WTC11 (cell line): ENCODE measurements at regions not wholly inside any gene's neighbourhood (a gene's known extent, or its start where the extent isn't known, plus 50 kb on each side); places are given as distances from the start of the nearest gene placed in this dataset.

Source experiments
- ATAC-seq: fragments of 200-7000 bp; cut with Tn5 transposase; 2 replicates; pipeline ENCODE4 v1.10.0; 2021; ENCODE audit warnings: mild to moderate bottlenecking, moderate library complexity
- CTCF ChIA-PET: fragments of 300-600 bp; sonication (Branson Sonifier 250); formaldehyde crosslinking; loops from one replicate; lab custom pipeline; 2021; ENCODE audit warnings: antibody characterized with exemption; lab: Charles Lee
- POLR2A ChIA-PET: fragments of 350-600 bp; sonication (Branson Sonifier 250); formaldehyde crosslinking; loops from one replicate; lab custom pipeline; 2021; ENCODE audit warnings: antibody characterized with exemption; lab: Charles Lee
- DNase-seq: peaks from one replicate; pipeline ENCODE4 v3.0.0; 2021; ENCODE audit warnings: low spot score
- H3K27ac Mint-ChIP-seq: 2 replicates; pipeline ENCODE4 v1.8.0; 2021; ENCODE audit warnings: mixed read lengths
- H3K27me3 Mint-ChIP-seq: 2 replicates; pipeline ENCODE4 v1.8.0; 2021; ENCODE audit warnings: low read depth, mild to moderate bottlenecking, moderate library complexity, mixed read lengths
- H3K36me3 Mint-ChIP-seq: 2 replicates; pipeline ENCODE4 v1.8.0; 2021; ENCODE audit warnings: mixed read lengths
- H3K4me1 Mint-ChIP-seq: 2 replicates; pipeline ENCODE4 v1.8.0; 2022; ENCODE audit warnings: mixed read lengths
- H3K4me3 Mint-ChIP-seq: 2 replicates; pipeline ENCODE4 v1.8.0; 2021; ENCODE audit warnings: mild to moderate bottlenecking, moderate library complexity, mixed read lengths
- H3K9me3 Mint-ChIP-seq: 2 replicates; pipeline ENCODE4 v1.8.0; 2021; ENCODE audit warnings: mixed read lengths
- CBFB ChIP-seq: sonication (generic); formaldehyde crosslinking; IDR thresholded peaks from 2 replicates; pipeline ENCODE4 v1.8.1; 2022; ENCODE audit warnings: mild to moderate bottlenecking, low read depth, missing genetic modification reagents
- CREM ChIP-seq: sonication (generic); formaldehyde crosslinking; IDR thresholded peaks from 2 replicates; pipeline ENCODE4 v1.8.1; 2022; ENCODE audit warnings: mild to moderate bottlenecking, missing genetic modification reagents, moderate library complexity
- E2F4 ChIP-seq: sonication (generic); formaldehyde crosslinking; IDR thresholded peaks from 2 replicates; pipeline ENCODE4 v1.8.1; 2022; ENCODE audit warnings: low read depth, mild to moderate bottlenecking, moderate library complexity, missing genetic modification reagents, borderline replicate concordance
- EMX1 ChIP-seq: fragments of 250-450 bp; sonication (Bioruptor Pico); IDR thresholded peaks from 2 replicates; pipeline ENCODE4 v1.8.0; 2021; ENCODE audit warnings: mild to moderate bottlenecking
- ETV6 ChIP-seq: sonication (generic); formaldehyde crosslinking; IDR thresholded peaks from 2 replicates; pipeline ENCODE4 v1.8.1; 2022; ENCODE audit warnings: mild to moderate bottlenecking, missing genetic modification reagents
- GTF2I ChIP-seq: fragments of 250-450 bp; sonication (Bioruptor Pico); conservative IDR thresholded peaks from 2 replicates; pipeline ENCODE4 v1.4.0; 2021; ENCODE audit warnings: mild to moderate bottlenecking
- JUN ChIP-seq: sonication (generic); formaldehyde crosslinking; IDR thresholded peaks from 2 replicates; pipeline ENCODE4 v1.8.0; 2023; ENCODE audit warnings: mild to moderate bottlenecking, missing genetic modification reagents
- KAT7 ChIP-seq: sonication (generic); formaldehyde crosslinking; IDR thresholded peaks from 2 replicates; pipeline ENCODE4 v1.8.1; 2023; ENCODE audit warnings: missing genetic modification reagents, mild to moderate bottlenecking, borderline replicate concordance
- MLX ChIP-seq: sonication (generic); formaldehyde crosslinking; IDR thresholded peaks from 2 replicates; pipeline ENCODE4 v1.8.1; 2023; ENCODE audit warnings: mild to moderate bottlenecking, missing genetic modification reagents, moderate library complexity
- MYBL2 ChIP-seq: sonication (generic); formaldehyde crosslinking; IDR thresholded peaks from 2 replicates; pipeline ENCODE4 v1.8.1; 2023; ENCODE audit warnings: mild to moderate bottlenecking, moderate library complexity, missing genetic modification reagents
- NR1H2 ChIP-seq: sonication (generic); formaldehyde crosslinking; IDR thresholded peaks from 2 replicates; pipeline ENCODE4 v1.9.0; 2021; ENCODE audit warnings: mild to moderate bottlenecking, moderate library complexity, missing genetic modification reagents
- RORB ChIP-seq: fragments of 250-450 bp; sonication (Bioruptor Pico); IDR thresholded peaks from 2 replicates; pipeline ENCODE4 v1.9.0; 2021; ENCODE audit warnings: mild to moderate bottlenecking
- SMAD3 ChIP-seq: sonication (generic); formaldehyde crosslinking; IDR thresholded peaks from 2 replicates; pipeline ENCODE4 v1.8.0; 2022; ENCODE audit warnings: missing genetic modification reagents, mild to moderate bottlenecking, borderline replicate concordance
- TEAD1 ChIP-seq: sonication (generic); formaldehyde crosslinking; IDR thresholded peaks from 2 replicates; pipeline ENCODE4 v1.8.0; 2022; ENCODE audit warnings: mild to moderate bottlenecking, missing genetic modification reagents
- TP53 ChIP-seq: sonication (generic); formaldehyde crosslinking; IDR thresholded peaks from 2 replicates; pipeline ENCODE4 v1.8.1; 2023; ENCODE audit warnings: mild to moderate bottlenecking, missing genetic modification reagents
- ZBTB21 ChIP-seq: sonication (generic); formaldehyde crosslinking; IDR thresholded peaks from 2 replicates; pipeline ENCODE4 v1.8.1; 2023; ENCODE audit warnings: mild to moderate bottlenecking, missing genetic modification reagents, borderline replicate concordance
- ZMAT4 ChIP-seq: fragments of 250-450 bp; sonication (Bioruptor Pico); IDR thresholded peaks from 2 replicates; pipeline ENCODE4 v1.9.0; 2021; ENCODE audit warnings: mild to moderate bottlenecking
- ZNF317 ChIP-seq: sonication (generic); formaldehyde crosslinking; IDR thresholded peaks from 2 replicates; pipeline ENCODE4 v1.8.1; 2023; ENCODE audit warnings: low read depth, mild to moderate bottlenecking, moderate library complexity, missing genetic modification reagents, borderline replicate concordance
- ZNF396 ChIP-seq: fragments of 250-450 bp; sonication (Bioruptor Pico); IDR thresholded peaks from 2 replicates; pipeline ENCODE4 v1.8.0; 2021; ENCODE audit warnings: mild to moderate bottlenecking, moderate library complexity, borderline replicate concordance
- ZSCAN18 ChIP-seq: fragments of 250-450 bp; sonication (Bioruptor Pico); IDR thresholded peaks from 2 replicates; pipeline ENCODE4 v2.1.2; 2022; ENCODE audit warnings: mild to moderate bottlenecking, moderate library complexity
- TF ChIP-seq, protein P1 (sequence below): sonication (generic); formaldehyde crosslinking; IDR thresholded peaks from 2 replicates; pipeline ENCODE4 v1.8.1; 2022; ENCODE audit warnings: low read depth, missing genetic modification reagents, borderline replicate concordance
- TF ChIP-seq, protein P2 (sequence below): sonication (generic); formaldehyde crosslinking; IDR thresholded peaks from 2 replicates; pipeline ENCODE4 v1.8.0; 2022; ENCODE audit warnings: mild to moderate bottlenecking, missing genetic modification reagents
- TF ChIP-seq, protein P3 (sequence below): sonication (generic); formaldehyde crosslinking; IDR thresholded peaks from 2 replicates; pipeline ENCODE4 v1.8.1; 2023; ENCODE audit warnings: mild to moderate bottlenecking, missing genetic modification reagents, borderline replicate concordance
- TF ChIP-seq, protein P4 (sequence below): fragments of 250-450 bp; sonication (Bioruptor Pico); conservative IDR thresholded peaks from 2 replicates; pipeline ENCODE4 v1.9.0; 2021; ENCODE audit warnings: mild to moderate bottlenecking

DNA sequence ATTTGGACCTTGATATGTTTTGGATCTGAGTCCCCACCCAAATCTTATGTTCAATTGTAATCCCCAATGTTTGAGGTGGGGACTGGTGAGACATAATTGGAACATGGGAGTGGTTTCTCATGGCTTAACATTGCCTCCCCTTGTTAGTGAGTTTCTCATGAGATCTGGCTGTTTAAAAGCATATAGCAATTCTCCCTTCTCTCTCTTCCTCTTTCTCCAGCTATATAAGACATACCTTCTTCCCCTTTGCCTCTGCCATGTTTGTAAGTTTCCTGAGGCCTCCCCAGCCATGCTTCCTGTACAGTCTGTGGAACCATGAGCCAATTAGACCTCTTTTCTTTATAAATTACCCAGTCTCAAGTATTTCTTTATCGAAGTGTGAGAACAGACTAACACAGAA, 692.4 kb downstream of the KCNT2 start (continued):
- TF ChIP-seq MYBL2 (CRISPR knock-in tag), result no peak
- TF ChIP-seq SMAD3 (CRISPR knock-in tag), result no peak
- TF ChIP-seq ZNF396 (CRISPR knock-in tag), result no peak
- TF ChIP-seq, protein P1, sequence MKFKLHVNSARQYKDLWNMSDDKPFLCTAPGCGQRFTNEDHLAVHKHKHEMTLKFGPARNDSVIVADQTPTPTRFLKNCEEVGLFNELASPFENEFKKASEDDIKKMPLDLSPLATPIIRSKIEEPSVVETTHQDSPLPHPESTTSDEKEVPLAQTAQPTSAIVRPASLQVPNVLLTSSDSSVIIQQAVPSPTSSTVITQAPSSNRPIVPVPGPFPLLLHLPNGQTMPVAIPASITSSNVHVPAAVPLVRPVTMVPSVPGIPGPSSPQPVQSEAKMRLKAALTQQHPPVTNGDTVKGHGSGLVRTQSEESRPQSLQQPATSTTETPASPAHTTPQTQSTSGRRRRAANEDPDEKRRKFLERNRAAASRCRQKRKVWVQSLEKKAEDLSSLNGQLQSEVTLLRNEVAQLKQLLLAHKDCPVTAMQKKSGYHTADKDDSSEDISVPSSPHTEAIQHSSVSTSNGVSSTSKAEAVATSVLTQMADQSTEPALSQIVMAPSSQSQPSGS, result no peak
- TF ChIP-seq, protein P2, sequence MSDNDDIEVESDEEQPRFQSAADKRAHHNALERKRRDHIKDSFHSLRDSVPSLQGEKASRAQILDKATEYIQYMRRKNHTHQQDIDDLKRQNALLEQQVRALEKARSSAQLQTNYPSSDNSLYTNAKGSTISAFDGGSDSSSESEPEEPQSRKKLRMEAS (CRISPR knock-in tag), result no peak
- no peak for TF ChIP-seq ETV6 (CRISPR knock-in tag)
- no peak for TF ChIP-seq CBFB (CRISPR knock-in tag)

DNA sequence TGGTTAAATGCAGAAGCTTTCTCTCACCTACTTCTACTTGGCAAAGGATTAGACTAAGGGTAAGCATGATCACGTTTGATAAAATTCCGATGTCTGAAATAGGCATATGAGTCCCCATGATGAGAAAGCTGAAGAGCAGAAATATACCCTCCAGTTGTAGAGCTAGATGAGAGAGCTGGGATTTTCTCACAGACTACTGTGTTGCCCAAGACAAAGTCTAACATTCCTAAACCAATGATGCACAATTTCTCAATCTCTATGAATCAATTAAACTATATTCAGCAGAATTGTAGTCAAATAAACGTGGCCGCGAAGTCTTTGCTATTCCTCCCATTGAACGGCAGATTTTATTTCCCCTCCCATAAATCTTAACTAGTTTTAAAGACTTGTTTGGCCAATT, 699.2 kb downstream of the KCNT2 start:
- no peaks in the 10 kb centered on the region for H3K9me3 Mint-ChIP-seq

More for the DNA sequence above, 699.2 kb downstream of the KCNT2 start:
- Mint-ChIP-seq H3K36me3 (no peaks in the 10 kb centered on the region), H3K4me3 (no peak overlapping the region), H3K4me1 (no peaks in the 10 kb centered on the region), H3K27me3 (no peaks in the 10 kb centered on the region), H3K27ac (no peak overlapping the region)
- DNase-seq, result no peak
- ChIA-PET CTCF (no interaction called here), POLR2A (no interaction called here)
- TF ChIP-seq MLX (no peak), KAT7 (CRISPR knock-in tag) (no peak), RORB (no peak), GTF2I (CRISPR knock-in tag) (no peak), NR1H2 (CRISPR knock-in tag) (no peak), CREM (no peak), JUN (CRISPR knock-in tag) (no peak), EMX1 (CRISPR knock-in tag) (no peak), TP53 (CRISPR knock-in tag) (no peak), ZMAT4 (no peak), TEAD1 (CRISPR knock-in tag) (no peak), ZSCAN18 (no peak), ZBTB21 (CRISPR knock-in tag) (no peak), ZNF317 (no peak), E2F4 (CRISPR knock-in tag) (no peak)
- TF ChIP-seq, protein P3, sequence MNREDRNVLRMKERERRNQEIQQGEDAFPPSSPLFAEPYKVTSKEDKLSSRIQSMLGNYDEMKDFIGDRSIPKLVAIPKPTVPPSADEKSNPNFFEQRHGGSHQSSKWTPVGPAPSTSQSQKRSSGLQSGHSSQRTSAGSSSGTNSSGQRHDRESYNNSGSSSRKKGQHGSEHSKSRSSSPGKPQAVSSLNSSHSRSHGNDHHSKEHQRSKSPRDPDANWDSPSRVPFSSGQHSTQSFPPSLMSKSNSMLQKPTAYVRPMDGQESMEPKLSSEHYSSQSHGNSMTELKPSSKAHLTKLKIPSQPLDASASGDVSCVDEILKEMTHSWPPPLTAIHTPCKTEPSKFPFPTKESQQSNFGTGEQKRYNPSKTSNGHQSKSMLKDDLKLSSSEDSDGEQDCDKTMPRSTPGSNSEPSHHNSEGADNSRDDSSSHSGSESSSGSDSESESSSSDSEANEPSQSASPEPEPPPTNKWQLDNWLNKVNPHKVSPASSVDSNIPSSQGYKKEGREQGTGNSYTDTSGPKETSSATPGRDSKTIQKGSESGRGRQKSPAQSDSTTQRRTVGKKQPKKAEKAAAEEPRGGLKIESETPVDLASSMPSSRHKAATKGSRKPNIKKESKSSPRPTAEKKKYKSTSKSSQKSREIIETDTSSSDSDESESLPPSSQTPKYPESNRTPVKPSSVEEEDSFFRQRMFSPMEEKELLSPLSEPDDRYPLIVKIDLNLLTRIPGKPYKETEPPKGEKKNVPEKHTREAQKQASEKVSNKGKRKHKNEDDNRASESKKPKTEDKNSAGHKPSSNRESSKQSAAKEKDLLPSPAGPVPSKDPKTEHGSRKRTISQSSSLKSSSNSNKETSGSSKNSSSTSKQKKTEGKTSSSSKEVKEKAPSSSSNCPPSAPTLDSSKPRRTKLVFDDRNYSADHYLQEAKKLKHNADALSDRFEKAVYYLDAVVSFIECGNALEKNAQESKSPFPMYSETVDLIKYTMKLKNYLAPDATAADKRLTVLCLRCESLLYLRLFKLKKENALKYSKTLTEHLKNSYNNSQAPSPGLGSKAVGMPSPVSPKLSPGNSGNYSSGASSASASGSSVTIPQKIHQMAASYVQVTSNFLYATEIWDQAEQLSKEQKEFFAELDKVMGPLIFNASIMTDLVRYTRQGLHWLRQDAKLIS, result no peak
- TF ChIP-seq, protein P1, result no peak
- TF ChIP-seq, protein P4, sequence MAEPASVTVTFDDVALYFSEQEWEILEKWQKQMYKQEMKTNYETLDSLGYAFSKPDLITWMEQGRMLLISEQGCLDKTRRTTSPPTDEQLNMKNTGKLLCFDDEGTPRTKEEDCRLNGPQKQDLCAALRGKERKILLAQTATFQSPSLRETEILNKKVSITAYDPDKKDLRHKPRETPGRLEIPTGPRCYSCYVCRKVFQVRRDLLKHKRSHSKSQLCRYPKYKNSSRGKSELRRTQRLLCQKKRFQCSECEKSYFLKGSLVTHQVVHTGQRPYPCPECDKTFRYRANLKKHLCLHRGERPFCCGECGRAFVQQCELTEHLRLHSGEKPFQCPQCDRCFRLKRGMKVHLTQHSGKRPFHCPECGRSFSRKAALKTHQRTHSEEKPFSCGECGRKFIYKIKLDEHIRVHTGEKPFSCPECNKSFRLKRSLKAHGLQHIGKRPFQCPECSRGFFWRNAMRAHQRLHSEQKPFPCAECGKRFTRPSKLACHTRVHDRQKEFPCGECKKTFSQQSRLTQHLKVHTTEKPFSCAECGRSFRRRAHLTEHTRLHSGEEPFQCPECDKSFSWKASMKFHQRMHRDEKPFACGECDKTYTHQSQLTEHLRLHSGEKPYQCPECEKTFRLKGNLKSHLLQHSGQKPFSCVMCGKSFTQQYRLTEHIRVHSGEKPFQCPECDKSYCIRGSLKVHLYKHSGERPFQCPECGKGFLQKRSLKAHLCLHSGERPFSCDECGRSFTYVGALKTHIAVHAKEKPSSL (CRISPR knock-in tag), result no peak
- ATAC-seq, result no peak
